WTC11 (cell line): ENCODE measurements at regions not wholly inside any gene's neighbourhood (a gene's known extent, or its start where the extent isn't known, plus 50 kb on each side); places are given as distances from the start of the nearest gene placed in this dataset.

Experiments used
- ATAC-seq: fragments of 200-7000 bp; cut with Tn5 transposase; 2 replicates; pipeline ENCODE4 v1.10.0; 2021; ENCODE audit warnings: mild to moderate bottlenecking, moderate library complexity
- CTCF ChIA-PET: fragments of 300-600 bp; sonication (Branson Sonifier 250); formaldehyde crosslinking; loops from one replicate; lab custom pipeline; 2021; ENCODE audit warnings: antibody characterized with exemption; lab: Charles Lee
- POLR2A ChIA-PET: fragments of 350-600 bp; sonication (Branson Sonifier 250); formaldehyde crosslinking; loops from one replicate; lab custom pipeline; 2021; ENCODE audit warnings: antibody characterized with exemption; lab: Charles Lee
- DNase-seq: peaks from one replicate; pipeline ENCODE4 v3.0.0; 2021; ENCODE audit warnings: low spot score
- H3K27ac Mint-ChIP-seq: 2 replicates; pipeline ENCODE4 v1.8.0; 2021; ENCODE audit warnings: mixed read lengths
- H3K27me3 Mint-ChIP-seq: 2 replicates; pipeline ENCODE4 v1.8.0; 2021; ENCODE audit warnings: low read depth, mild to moderate bottlenecking, moderate library complexity, mixed read lengths
- H3K36me3 Mint-ChIP-seq: 2 replicates; pipeline ENCODE4 v1.8.0; 2021; ENCODE audit warnings: mixed read lengths
- H3K4me1 Mint-ChIP-seq: 2 replicates; pipeline ENCODE4 v1.8.0; 2022; ENCODE audit warnings: mixed read lengths
- H3K4me3 Mint-ChIP-seq: 2 replicates; pipeline ENCODE4 v1.8.0; 2021; ENCODE audit warnings: mild to moderate bottlenecking, moderate library complexity, mixed read lengths
- H3K9me3 Mint-ChIP-seq: 2 replicates; pipeline ENCODE4 v1.8.0; 2021; ENCODE audit warnings: mixed read lengths
- CBFB ChIP-seq: sonication (generic); formaldehyde crosslinking; IDR thresholded peaks from 2 replicates; pipeline ENCODE4 v1.8.1; 2022; ENCODE audit warnings: mild to moderate bottlenecking, low read depth, missing genetic modification reagents
- EMX1 ChIP-seq: fragments of 250-450 bp; sonication (Bioruptor Pico); IDR thresholded peaks from 2 replicates; pipeline ENCODE4 v1.8.0; 2021; ENCODE audit warnings: mild to moderate bottlenecking
- FOXJ3 ChIP-seq: sonication (generic); formaldehyde crosslinking; IDR thresholded peaks from 2 replicates; pipeline ENCODE4 v1.9.0; 2021; ENCODE audit warnings: missing genetic modification reagents, mild to moderate bottlenecking, borderline replicate concordance
- GABPB1 ChIP-seq: sonication (generic); formaldehyde crosslinking; IDR thresholded peaks from 2 replicates; pipeline ENCODE4 v1.8.1; 2023; ENCODE audit warnings: mild to moderate bottlenecking, missing genetic modification reagents
- MXD4 ChIP-seq: fragments of 250-450 bp; sonication (Bioruptor Pico); IDR thresholded peaks from 2 replicates; pipeline ENCODE4 v1.8.0; 2021; ENCODE audit warnings: mild to moderate bottlenecking, moderate library complexity, borderline replicate concordance
- NFYB ChIP-seq: sonication (generic); formaldehyde crosslinking; conservative IDR thresholded peaks from 2 replicates; pipeline ENCODE4 v1.8.0; 2022; ENCODE audit warnings: low read depth, missing genetic modification reagents
- NR2C2 ChIP-seq: sonication (generic); formaldehyde crosslinking; IDR thresholded peaks from 2 replicates; pipeline ENCODE4 v1.8.0; 2022; ENCODE audit warnings: mild to moderate bottlenecking, missing genetic modification reagents
- NR3C1 ChIP-seq: sonication (generic); formaldehyde crosslinking; conservative IDR thresholded peaks from 2 replicates; pipeline ENCODE4 v1.8.1; 2023; ENCODE audit warnings: low read depth, mild to moderate bottlenecking, missing genetic modification reagents
- OVOL2 ChIP-seq: fragments of 250-450 bp; sonication (Bioruptor Pico); IDR thresholded peaks from 2 replicates; pipeline ENCODE4 v1.9.0; 2021; ENCODE audit warnings: mild to moderate bottlenecking, borderline replicate concordance
- RELA ChIP-seq: sonication (generic); formaldehyde crosslinking; IDR thresholded peaks from 2 replicates; pipeline ENCODE4 v1.8.1; 2022; ENCODE audit warnings: missing genetic modification reagents, mild to moderate bottlenecking, borderline replicate concordance
- RORB ChIP-seq: fragments of 250-450 bp; sonication (Bioruptor Pico); IDR thresholded peaks from 2 replicates; pipeline ENCODE4 v1.9.0; 2021; ENCODE audit warnings: mild to moderate bottlenecking
- SMAD4 ChIP-seq: sonication (generic); formaldehyde crosslinking; IDR thresholded peaks from 2 replicates; pipeline ENCODE4 v1.8.0; 2022; ENCODE audit warnings: mild to moderate bottlenecking, missing genetic modification reagents
- TP53 ChIP-seq: sonication (generic); formaldehyde crosslinking; IDR thresholded peaks from 2 replicates; pipeline ENCODE4 v1.8.1; 2023; ENCODE audit warnings: mild to moderate bottlenecking, missing genetic modification reagents
- ZNF416 ChIP-seq: fragments of 250-450 bp; sonication (Bioruptor Pico); IDR thresholded peaks from 2 replicates; pipeline ENCODE4 v1.9.0; 2021; ENCODE audit warnings: mild to moderate bottlenecking, inconsistent platforms
- TF ChIP-seq, protein P1 (sequence below): sonication (generic); formaldehyde crosslinking; IDR thresholded peaks from 2 replicates; pipeline ENCODE4 v1.8.1; 2022; ENCODE audit warnings: mild to moderate bottlenecking, moderate library complexity, missing genetic modification reagents
- TF ChIP-seq, protein P2 (sequence below): sonication (generic); formaldehyde crosslinking; IDR thresholded peaks from 2 replicates; pipeline ENCODE4 v1.8.0; 2023; ENCODE audit warnings: missing genetic modification reagents, mild to moderate bottlenecking, borderline replicate concordance
- TF ChIP-seq, protein P3 (sequence below): sonication (generic); formaldehyde crosslinking; IDR thresholded peaks from 2 replicates; pipeline ENCODE4 v1.8.0; 2022; ENCODE audit warnings: mild to moderate bottlenecking, missing genetic modification reagents
- TF ChIP-seq, protein P4 (sequence below): sonication (generic); formaldehyde crosslinking; conservative IDR thresholded peaks from 2 replicates; pipeline ENCODE4 v1.8.1; 2022; ENCODE audit warnings: mild to moderate bottlenecking, missing genetic modification reagents
- TF ChIP-seq, protein P5 (sequence below): sonication (generic); formaldehyde crosslinking; IDR thresholded peaks from 2 replicates; pipeline ENCODE4 v1.8.1; 2023; ENCODE audit warnings: mild to moderate bottlenecking, missing genetic modification reagents

DNA sequence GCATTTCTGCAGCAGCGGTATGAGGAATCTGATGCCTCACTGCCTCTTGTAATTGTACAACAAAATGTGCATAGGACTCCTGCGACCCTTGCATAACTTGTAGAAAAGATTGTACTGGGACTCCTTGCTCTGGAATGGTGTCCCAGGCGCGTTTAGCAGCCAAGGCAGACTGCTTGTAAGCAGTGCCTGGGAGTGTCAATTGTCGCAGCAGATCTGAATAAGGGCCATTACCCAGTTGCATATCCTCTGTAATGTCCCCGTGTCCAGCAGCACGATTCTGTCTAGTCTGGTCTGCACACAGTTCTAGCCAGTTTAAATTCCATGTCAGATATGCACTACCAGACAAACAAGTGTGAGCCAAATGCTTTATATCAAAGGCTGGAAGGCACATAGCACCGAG lies 70.7 kb upstream of the BTN3A2 start (continued):
- TF ChIP-seq, protein P1, sequence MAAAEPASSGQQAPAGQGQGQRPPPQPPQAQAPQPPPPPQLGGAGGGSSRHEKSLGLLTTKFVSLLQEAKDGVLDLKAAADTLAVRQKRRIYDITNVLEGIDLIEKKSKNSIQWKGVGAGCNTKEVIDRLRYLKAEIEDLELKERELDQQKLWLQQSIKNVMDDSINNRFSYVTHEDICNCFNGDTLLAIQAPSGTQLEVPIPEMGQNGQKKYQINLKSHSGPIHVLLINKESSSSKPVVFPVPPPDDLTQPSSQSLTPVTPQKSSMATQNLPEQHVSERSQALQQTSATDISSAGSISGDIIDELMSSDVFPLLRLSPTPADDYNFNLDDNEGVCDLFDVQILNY (CRISPR knock-in tag) = no peak

DNA sequence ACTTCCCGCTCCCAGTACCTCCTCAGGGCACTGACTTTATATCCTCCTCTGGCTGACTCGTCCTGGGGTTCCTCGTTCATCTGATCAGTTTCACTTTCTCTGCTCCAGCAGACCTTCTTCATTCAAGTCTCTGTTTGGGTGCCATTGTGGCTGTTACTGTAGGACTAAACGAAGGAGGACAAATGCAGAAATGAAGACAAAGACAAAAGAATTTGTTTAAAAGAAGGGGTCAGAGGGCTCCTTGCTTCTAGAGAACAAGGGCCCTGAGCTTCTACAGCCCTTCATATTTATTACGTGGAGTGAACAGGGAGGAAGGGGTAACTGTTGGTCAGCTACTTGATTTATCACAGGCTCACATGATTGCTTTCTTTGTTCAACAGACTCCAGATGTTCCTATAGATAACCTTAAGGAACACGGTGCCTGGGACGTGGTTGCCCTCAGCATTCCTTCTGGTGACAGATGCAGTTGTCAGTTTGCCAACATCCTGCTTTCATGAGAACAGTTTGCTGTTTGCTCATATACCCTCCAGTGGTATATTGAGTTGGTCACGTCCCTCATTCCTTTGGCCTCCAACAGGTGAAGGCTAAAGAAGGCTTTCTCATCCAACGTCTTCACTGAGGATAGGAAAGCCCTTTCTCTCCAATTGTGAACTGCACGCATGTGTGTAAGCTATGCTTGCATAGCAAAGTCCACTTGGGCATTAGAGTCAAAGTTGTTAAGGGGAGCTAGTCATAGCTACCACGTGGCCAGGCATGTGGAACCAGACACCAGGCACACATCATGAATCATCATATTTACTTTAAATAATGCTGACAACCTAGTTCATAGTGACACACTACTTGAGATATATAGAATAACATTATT lies 69.1 kb upstream of the BTN3A2 start:
- no peaks in the 10 kb centered on the region; the same call in 1 of the 2 replicates for H3K27me3 Mint-ChIP-seq
- no peak for ATAC-seq
- H3K36me3 Mint-ChIP-seq = no peaks in the 10 kb centered on the region
- no peaks in the 10 kb centered on the region for H3K9me3 Mint-ChIP-seq
- no peak for DNase-seq
- H3K4me3 Mint-ChIP-seq = no peak overlapping the region
- CTCF ChIA-PET = interaction anchor here (0.6 kb wide), 1 partner anchor 16 kb away, joined by 3 read pairs; no protein-coding TSS in a partner anchor
- H3K4me1 Mint-ChIP-seq = peaks cover 8% of the 10 kb centered on the region; the same call in 1 of the 2 replicates
- no peak overlapping the region for H3K27ac Mint-ChIP-seq
- POLR2A ChIA-PET = no interaction called here
- TF ChIP-seq GABPB1 (peak; percentile 32; the same call in 1 of the 2 replicates), CBFB (CRISPR knock-in tag) (no peak)
- TF ChIP-seq, all 79 proteins: peak for 1

DNA sequence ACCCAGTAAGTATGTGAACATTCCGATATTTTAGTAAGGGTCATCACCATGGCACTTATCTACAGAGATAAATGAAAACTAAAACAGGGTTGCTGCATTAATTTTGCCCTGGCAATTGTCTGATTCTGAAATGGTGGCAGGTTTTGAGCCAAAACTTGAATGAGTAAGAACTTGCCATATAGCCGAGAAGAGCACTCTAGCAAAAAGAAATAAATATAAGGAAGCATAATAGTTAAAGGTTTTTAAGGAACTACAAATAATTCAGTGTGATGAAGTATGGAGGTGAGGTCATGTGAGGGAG lies 68.5 kb upstream of the BTN3A2 start:
- POLR2A ChIA-PET = no interaction called here
- H3K36me3 Mint-ChIP-seq = no peaks in the 10 kb centered on the region
- ATAC-seq (no peak), DNase-seq (no peak)
- TF ChIP-seq, protein P2, sequence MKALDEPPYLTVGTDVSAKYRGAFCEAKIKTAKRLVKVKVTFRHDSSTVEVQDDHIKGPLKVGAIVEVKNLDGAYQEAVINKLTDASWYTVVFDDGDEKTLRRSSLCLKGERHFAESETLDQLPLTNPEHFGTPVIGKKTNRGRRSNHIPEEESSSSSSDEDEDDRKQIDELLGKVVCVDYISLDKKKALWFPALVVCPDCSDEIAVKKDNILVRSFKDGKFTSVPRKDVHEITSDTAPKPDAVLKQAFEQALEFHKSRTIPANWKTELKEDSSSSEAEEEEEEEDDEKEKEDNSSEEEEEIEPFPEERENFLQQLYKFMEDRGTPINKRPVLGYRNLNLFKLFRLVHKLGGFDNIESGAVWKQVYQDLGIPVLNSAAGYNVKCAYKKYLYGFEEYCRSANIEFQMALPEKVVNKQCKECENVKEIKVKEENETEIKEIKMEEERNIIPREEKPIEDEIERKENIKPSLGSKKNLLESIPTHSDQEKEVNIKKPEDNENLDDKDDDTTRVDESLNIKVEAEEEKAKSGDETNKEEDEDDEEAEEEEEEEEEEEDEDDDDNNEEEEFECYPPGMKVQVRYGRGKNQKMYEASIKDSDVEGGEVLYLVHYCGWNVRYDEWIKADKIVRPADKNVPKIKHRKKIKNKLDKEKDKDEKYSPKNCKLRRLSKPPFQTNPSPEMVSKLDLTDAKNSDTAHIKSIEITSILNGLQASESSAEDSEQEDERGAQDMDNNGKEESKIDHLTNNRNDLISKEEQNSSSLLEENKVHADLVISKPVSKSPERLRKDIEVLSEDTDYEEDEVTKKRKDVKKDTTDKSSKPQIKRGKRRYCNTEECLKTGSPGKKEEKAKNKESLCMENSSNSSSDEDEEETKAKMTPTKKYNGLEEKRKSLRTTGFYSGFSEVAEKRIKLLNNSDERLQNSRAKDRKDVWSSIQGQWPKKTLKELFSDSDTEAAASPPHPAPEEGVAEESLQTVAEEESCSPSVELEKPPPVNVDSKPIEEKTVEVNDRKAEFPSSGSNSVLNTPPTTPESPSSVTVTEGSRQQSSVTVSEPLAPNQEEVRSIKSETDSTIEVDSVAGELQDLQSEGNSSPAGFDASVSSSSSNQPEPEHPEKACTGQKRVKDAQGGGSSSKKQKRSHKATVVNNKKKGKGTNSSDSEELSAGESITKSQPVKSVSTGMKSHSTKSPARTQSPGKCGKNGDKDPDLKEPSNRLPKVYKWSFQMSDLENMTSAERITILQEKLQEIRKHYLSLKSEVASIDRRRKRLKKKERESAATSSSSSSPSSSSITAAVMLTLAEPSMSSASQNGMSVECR (CRISPR knock-in tag) = no peak
- 0 out of 2 replicates have a peak, but pooled peaks have one; percentile 2 for TF ChIP-seq GABPB1
- TF ChIP-seq, all 79 proteins: peak for 1
- CTCF ChIA-PET = no interaction called here
- Mint-ChIP-seq H3K27ac (no peak overlapping the region), H3K9me3 (no peaks in the 10 kb centered on the region), H3K4me3 (no peak overlapping the region), H3K27me3 (no peaks in the 10 kb centered on the region; the same call in 1 of the 2 replicates), H3K4me1 (peaks cover 8% of the 10 kb centered on the region; the same call in 1 of the 2 replicates)

DNA sequence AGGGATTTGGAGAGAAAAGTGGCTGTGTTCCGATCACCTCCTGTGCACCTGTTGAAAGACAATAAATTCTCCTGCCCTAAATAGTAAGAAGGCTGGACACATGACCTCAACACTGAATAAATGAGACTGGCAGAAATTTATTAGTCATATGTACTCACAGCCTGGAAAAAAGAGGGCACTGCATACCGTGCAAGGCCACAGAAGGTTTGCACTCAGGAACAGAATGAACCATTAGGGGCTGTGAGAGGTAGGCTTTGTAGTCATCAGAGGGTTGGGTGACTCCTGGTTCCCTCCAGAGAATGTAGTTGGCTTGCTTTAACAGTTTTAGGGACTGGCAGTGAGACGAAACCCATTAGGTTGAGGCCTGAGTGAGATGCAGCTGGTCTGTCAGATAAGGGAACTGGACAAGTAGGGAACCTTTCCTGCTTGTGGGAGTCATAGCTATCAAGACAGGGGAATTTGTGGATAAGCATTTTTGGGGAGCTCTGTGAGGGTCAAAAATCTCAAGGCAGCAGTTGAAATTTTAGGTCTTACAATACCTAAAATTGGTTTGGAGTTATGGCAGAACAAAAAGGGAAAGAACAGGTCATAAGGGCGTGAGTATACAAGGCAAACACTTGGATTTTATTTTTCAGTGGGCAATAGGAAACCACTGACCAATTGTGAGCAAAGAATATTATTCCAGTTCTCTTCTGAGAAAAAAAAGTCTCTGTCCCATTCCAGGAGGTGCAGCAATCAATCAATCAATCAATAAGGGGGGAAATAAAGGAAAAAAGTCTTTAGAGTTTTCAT lies 67.9 kb upstream of the BTN3A2 start:
- Mint-ChIP-seq H3K9me3 (peaks cover 1% of the 10 kb centered on the region), H3K4me1 (peaks cover 8% of the 10 kb centered on the region; the same call in 1 of the 2 replicates), H3K4me3 (no peak overlapping the region), H3K27me3 (no peaks in the 10 kb centered on the region; the same call in 1 of the 2 replicates), H3K36me3 (no peaks in the 10 kb centered on the region), H3K27ac (peak overlapping the region; percentile 33; the same call in 1 of the 2 replicates)
- ATAC-seq (no peak), DNase-seq (no peak)
- CTCF ChIA-PET = no interaction called here
- POLR2A ChIA-PET = no interaction called here
- TF ChIP-seq SMAD4 (CRISPR knock-in tag) = no peak
- TF ChIP-seq EMX1 (CRISPR knock-in tag) = no peak
- no peak for TF ChIP-seq TP53
- no peak for TF ChIP-seq NR2C2
- TF ChIP-seq, protein P3, sequence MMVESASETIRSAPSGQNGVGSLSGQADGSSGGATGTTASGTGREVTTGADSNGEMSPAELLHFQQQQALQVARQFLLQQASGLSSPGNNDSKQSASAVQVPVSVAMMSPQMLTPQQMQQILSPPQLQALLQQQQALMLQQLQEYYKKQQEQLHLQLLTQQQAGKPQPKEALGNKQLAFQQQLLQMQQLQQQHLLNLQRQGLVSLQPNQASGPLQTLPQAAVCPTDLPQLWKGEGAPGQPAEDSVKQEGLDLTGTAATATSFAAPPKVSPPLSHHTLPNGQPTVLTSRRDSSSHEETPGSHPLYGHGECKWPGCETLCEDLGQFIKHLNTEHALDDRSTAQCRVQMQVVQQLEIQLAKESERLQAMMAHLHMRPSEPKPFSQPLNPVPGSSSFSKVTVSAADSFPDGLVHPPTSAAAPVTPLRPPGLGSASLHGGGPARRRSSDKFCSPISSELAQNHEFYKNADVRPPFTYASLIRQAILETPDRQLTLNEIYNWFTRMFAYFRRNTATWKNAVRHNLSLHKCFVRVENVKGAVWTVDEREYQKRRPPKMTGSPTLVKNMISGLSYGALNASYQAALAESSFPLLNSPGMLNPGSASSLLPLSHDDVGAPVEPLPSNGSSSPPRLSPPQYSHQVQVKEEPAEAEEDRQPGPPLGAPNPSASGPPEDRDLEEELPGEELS = no peak
- TF ChIP-seq, protein P4, sequence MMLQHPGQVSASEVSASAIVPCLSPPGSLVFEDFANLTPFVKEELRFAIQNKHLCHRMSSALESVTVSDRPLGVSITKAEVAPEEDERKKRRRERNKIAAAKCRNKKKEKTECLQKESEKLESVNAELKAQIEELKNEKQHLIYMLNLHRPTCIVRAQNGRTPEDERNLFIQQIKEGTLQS = no peak
- TF ChIP-seq FOXJ3 = no peak
- no peak for TF ChIP-seq RORB
- TF ChIP-seq OVOL2 = no peak
- TF ChIP-seq, protein P5, sequence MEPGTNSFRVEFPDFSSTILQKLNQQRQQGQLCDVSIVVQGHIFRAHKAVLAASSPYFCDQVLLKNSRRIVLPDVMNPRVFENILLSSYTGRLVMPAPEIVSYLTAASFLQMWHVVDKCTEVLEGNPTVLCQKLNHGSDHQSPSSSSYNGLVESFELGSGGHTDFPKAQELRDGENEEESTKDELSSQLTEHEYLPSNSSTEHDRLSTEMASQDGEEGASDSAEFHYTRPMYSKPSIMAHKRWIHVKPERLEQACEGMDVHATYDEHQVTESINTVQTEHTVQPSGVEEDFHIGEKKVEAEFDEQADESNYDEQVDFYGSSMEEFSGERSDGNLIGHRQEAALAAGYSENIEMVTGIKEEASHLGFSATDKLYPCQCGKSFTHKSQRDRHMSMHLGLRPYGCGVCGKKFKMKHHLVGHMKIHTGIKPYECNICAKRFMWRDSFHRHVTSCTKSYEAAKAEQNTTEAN (CRISPR knock-in tag) = no peak
- no peak for TF ChIP-seq NR3C1 (CRISPR knock-in tag)
- TF ChIP-seq RELA (CRISPR knock-in tag) = no peak
- no peak for TF ChIP-seq MXD4
- no peak for TF ChIP-seq ZNF416 (CRISPR knock-in tag)
- TF ChIP-seq NFYB (CRISPR knock-in tag) = no peak
